VCaP (cell line): ENCODE measurements at regions not wholly inside any gene's neighbourhood (a gene's known extent, or its start where the extent isn't known, plus 50 kb on each side); places are given as distances from the start of the nearest gene placed in this dataset.
A peak's percentile ranks its signal among the peaks of the same experiment; 100 is the strongest.

Experiments used
- H3K27ac ChIP-seq: fragments of 450-650 bp; 2 replicates; pipeline ENCODE4 v1.5.1; 2017
- TF ChIP-seq, protein P1 (sequence below): fragments of 450-650 bp; conservative IDR thresholded peaks from 2 replicates; pipeline ENCODE4 v1.5.1; 2017; ENCODE audit warnings: mild to moderate bottlenecking, moderate library complexity

DNA sequence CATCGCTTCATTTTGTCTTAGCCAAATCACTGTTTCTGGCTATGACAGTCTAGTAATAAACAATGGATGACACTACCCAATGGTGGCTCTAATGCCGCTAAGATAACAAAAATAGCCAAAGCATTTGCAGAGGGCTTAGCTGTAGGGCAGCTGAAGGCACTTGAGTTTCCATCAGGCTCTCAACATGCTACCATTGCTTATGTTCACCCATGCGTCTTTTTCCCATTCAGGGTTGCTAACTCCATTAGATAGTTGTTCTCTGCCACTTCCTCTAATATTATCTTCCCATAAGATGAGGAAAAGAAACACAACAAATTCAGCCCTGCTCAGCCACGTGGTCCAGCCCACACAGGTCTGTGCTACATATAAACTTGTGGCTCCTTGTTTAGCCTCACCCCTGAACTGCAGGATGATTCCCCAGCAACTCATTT is 159.6 kb downstream of the TOMM20 start:
- TF ChIP-seq, protein P1, sequence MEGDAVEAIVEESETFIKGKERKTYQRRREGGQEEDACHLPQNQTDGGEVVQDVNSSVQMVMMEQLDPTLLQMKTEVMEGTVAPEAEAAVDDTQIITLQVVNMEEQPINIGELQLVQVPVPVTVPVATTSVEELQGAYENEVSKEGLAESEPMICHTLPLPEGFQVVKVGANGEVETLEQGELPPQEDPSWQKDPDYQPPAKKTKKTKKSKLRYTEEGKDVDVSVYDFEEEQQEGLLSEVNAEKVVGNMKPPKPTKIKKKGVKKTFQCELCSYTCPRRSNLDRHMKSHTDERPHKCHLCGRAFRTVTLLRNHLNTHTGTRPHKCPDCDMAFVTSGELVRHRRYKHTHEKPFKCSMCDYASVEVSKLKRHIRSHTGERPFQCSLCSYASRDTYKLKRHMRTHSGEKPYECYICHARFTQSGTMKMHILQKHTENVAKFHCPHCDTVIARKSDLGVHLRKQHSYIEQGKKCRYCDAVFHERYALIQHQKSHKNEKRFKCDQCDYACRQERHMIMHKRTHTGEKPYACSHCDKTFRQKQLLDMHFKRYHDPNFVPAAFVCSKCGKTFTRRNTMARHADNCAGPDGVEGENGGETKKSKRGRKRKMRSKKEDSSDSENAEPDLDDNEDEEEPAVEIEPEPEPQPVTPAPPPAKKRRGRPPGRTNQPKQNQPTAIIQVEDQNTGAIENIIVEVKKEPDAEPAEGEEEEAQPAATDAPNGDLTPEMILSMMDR = no peak
- H3K27ac ChIP-seq = peak overlapping the region; percentile 73

DNA sequence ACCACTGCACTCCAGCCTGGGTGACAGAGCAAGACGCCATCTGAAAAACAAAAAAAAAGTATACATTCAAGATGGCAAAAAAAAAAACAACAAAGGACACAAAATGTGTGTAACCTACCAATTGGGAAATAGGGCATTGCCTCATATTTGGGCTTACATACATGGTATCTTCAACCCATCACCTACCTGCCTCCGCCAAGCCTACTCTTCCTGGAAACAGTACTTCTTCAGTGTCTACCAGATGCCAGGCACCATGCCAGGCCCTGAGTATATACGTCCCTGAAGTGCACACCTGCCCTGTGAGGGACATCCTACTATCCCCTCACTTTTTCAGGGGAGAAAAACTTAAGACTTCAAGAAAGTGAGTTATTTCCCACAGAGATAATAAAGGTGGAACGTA is 160.2 kb downstream of the TOMM20 start:
- TF ChIP-seq, protein P1 = no peak
- peak overlapping the region; percentile 73 for H3K27ac ChIP-seq

DNA sequence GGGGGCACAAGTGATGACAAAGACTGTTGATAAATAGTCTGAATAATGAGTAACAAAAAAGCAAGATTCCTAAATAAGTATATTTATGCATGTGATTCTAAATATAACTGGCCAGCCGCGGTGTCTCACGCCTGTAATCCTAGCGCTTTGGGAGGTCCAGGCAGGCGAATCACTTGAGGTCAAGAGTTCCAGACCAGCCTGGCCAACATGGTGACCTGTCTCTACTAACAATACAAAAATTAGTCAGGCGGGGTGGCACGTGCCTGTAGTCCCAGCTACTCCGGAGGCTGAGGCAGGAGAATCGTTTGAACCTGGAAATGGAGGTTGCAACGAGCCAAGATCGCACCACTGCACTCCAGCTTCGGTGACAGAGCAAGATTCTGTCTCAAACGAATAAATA is 161.5 kb downstream of the TOMM20 start:
- TF ChIP-seq, protein P1 = no peak
- no peak overlapping the region; the same call in 1 of the 2 replicates for H3K27ac ChIP-seq

DNA sequence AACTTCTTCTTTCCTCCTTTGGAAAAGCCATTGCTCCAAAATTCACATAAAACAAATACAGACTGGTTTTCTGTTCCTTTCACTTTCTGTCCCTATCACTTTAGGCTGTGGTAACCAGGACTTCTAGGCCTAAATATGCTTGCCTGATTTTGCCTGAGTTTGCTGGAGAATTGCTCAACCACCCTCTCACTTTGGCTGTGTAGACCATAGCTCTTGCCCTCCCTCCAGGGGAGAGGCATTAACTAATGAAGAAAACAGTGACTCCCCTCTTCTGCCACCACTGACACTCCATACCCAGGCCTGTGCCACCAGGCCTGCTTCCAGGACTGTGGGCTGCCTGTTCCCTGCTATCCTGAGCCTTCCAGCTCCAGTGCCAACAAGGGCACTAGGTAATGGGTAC is 163.5 kb downstream of the TOMM20 start:
- TF ChIP-seq, protein P1 = no peak
- peak overlapping the region; percentile 98 for H3K27ac ChIP-seq

DNA sequence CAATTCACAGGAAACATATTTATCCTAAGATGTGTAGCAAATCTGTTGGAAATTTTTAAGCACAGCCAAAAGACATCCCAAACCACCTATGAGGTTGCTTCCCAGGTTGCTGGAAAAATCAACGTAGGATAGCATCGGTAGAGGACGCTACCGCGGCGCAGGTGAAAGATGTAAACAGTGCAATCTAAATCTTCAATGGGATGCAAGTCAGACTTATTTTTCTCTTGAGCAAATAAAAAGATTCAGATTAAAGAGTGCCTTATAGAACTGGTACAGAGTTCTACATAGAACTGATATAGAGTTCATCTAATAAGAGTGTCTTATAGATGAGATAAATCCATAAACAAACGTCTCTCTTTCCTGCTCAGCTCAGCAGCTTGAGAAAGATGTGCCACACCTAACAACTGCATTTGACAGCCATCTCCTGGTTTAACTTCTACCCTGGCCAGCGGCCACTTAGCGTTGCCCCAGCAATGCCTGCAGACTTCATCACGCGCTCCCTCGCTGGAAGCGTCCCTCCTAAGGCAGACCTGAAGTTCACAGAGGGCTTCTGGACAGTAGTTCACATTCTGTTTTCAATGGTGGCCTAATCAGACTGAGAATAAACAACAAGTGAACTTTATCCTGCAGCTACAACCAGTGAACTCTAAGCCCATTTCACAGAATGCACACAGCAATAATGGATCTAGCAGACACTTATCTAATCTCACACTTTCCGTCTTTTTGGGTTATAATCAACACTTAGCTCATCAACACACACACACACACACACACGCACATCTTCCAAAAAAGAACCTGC is 164.5 kb downstream of the TOMM20 start:
- peak overlapping the region; percentile 98 for H3K27ac ChIP-seq
- TF ChIP-seq, protein P1 = peak; percentile 56

DNA sequence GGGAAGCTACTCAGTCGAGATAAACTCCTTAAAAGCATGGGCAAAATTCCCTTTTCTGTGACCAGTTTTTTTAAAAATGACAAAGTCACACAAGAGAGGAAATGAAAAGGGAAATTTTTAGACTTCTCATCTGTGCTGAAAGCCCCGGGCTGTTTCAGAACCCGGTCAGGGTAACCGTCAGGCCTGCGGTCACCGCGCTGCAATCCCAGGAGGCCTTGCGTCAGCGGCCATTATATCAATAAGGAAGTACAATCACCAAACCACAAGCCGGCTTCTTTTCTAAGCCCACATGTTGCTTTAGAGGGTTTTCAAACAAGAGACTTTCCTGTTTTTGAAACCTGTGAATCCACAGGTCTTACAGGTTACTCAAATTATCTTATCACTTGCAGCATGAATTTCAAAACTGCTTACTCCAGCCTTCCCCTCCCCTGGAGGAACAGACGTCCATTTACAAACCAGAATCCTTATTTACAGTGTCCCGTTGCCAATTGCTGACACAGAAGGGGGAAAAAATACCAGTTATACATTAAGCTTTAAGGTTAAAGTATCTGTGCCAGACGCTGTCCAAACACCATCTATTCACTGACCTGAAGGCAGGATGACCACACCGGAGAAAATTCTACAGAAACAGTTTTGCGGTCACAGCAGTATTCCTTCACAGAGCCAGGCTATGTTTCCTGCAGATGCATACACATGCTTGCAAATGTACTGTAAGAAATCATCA is 165.3 kb downstream of the TOMM20 start:
- H3K27ac ChIP-seq = peak overlapping the region; percentile 98
- TF ChIP-seq, protein P1 = no peak

DNA sequence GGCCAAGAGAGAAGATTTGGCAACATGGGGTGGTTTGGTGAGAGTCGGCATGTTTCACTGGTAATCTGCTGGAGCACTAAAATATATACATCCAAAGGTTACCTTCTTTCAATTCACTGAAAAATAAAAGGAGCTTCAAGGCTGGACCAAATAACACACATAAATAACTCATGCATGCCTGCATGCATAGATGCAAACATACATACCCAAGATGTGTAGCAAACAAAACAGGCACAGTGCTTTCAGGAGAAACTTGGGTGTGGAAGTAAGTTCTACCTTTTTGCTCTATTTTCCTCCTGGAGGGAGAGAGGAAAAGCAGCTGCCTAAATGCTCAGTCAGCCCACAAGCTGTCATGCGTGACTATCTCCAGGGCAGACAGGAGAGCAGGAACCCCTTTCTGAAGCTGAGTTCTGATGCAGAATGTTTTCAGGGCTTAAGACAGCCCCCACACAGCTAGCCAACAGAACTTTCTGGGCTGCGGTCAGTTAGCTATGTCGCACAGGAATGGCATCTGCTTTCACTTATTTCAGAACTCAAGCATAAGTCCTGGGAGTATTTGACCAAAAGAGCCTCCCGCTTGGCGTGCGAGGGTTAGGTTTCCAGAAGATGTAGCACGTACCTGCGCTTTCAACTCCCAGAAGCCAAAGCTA is 166.2 kb downstream of the TOMM20 start:
- TF ChIP-seq, protein P1 = no peak
- peak overlapping the region; percentile 98 for H3K27ac ChIP-seq
